Endothelial cell of umbilical vein (primary cell): ENCODE measurements at regions not wholly inside any gene's neighbourhood (a gene's known extent, or its start where the extent isn't known, plus 50 kb on each side); places are given as distances from the start of the nearest gene placed in this dataset.

Experiments
- BruUV-seq: library from RNA; stranded (reverse); fragments of 400-500 nt; replicated peaks from 2 replicates; lab custom pipeline; 2021; lab: Mats Ljungman, UMichigan
- CTCF ChIA-PET: fragments of 300-600, 350-600 bp; sonication (Branson Sonifier 250); formaldehyde crosslinking; loops from one replicate; lab custom pipeline; 2021; ENCODE audit warnings: antibody characterized with exemption, inconsistent platforms; lab: Charles Lee
- POLR2A ChIA-PET: fragments of 300-600, 350-600 bp; sonication (Branson Sonifier 250); formaldehyde crosslinking; loops from one replicate; lab custom pipeline; 2021; ENCODE audit warnings: antibody characterized with exemption, inconsistent platforms; lab: Charles Lee
- DNase-seq: peaks from one replicate; pipeline ENCODE4 v3.0.0-alpha.2; 2011; ENCODE audit warnings: low read depth, low spot score
- FAIRE-seq: peaks from 2 replicates; lab custom pipeline; 2011; peaks lifted over from hg19 to GRCh38; lab: Jason Lieb, UNC
- H2AFZ ChIP-seq: 2 replicates; pipeline ENCODE4 v1.6.0; 2012; ENCODE audit warnings: low read depth, low read length, control low read depth, inconsistent platforms
- H3K27ac ChIP-seq: 2 replicates; pipeline ENCODE4 v1.5.1; 2011; ENCODE audit warnings: low read depth, mild to moderate bottlenecking, control low read depth, low read length, moderate library complexity; ENCODE audit not compliant: insufficient read depth
- H3K27me3 ChIP-seq, 2 experiments: 2 replicates each; pipeline versions ENCODE4 v1.6.0 to v1.6.1; 2011; ENCODE audit warnings: low read length in 2 of 2, mixed read lengths in 1 of 2; ENCODE audit not compliant: control insufficient read depth in 2 of 2, insufficient read depth in 2 of 2
- H3K36me3 ChIP-seq, 2 experiments: 2 replicates in 1 of 2; 3 replicates in 1 of 2; pipeline ENCODE4 v1.5.1; 2011; ENCODE audit warnings: low read length in 2 of 2, mild to moderate bottlenecking in 1 of 2, moderate library complexity in 1 of 2; ENCODE audit not compliant: control insufficient read depth in 2 of 2, insufficient read depth in 2 of 2; ENCODE audit errors: extremely low read depth in 1 of 2
- H3K4me1 ChIP-seq: 3 replicates; pipeline ENCODE4 v1.5.1; 2011; ENCODE audit warnings: mild to moderate bottlenecking, low read length; ENCODE audit not compliant: control insufficient read depth, insufficient read depth; ENCODE audit errors: extremely low read depth
- H3K4me2 ChIP-seq: 2 replicates; pipeline ENCODE4 v1.6.1; 2011; ENCODE audit warnings: low read length, control low read depth, mixed read lengths; ENCODE audit not compliant: insufficient read depth
- H3K4me3 ChIP-seq, 3 experiments: fragments of 200-600 bp in 1 of 3; sonication (generic), shearing (Covaris generic) in 1 of 3; replicated peaks in 1 of 3; 2 replicates each; pipeline ENCODE4 v1.5.1; 2011 to 2016; ENCODE audit warnings: control low read depth in 3 of 3, low read length in 3 of 3, mild to moderate bottlenecking in 2 of 3, inconsistent platforms in 1 of 3, low read depth in 1 of 3, moderate library complexity in 1 of 3; ENCODE audit not compliant: insufficient read depth in 1 of 3
- H3K79me2 ChIP-seq: 2 replicates; pipeline ENCODE4 v1.6.0; 2012; ENCODE audit warnings: low read length, inconsistent platforms; ENCODE audit not compliant: control insufficient read depth, insufficient read depth
- H3K9ac ChIP-seq: replicated peaks from 2 replicates; pipeline ENCODE3; 2011; ENCODE audit warnings: low read length, control low read depth; ENCODE audit not compliant: insufficient read depth; ENCODE audit errors: extremely low read depth
- H3K9me1 ChIP-seq: replicated peaks from 3 replicates; pipeline ENCODE4 v1.6.0; 2011; ENCODE audit warnings: mild to moderate bottlenecking, low read length; ENCODE audit not compliant: control insufficient read depth, insufficient read depth; ENCODE audit errors: extremely low read depth
- H3K9me3 ChIP-seq: replicated peaks from 2 replicates; pipeline ENCODE4 v1.5.1; 2012; ENCODE audit warnings: low read length, inconsistent platforms; ENCODE audit not compliant: control insufficient read depth, insufficient read depth
- H4K20me1 ChIP-seq: replicated peaks from 2 replicates; pipeline ENCODE3; 2011; ENCODE audit warnings: mild to moderate bottlenecking, low read length; ENCODE audit not compliant: control insufficient read depth, insufficient read depth; ENCODE audit errors: extremely low read depth
- EZH2 ChIP-seq: IDR thresholded peaks from 2 replicates; pipeline ENCODE4 v1.6.1; 2012; ENCODE audit warnings: borderline replicate concordance, low read depth, mild to moderate bottlenecking, moderate library complexity, low read length, inconsistent platforms; ENCODE audit not compliant: severe bottlenecking
- FOS ChIP-seq: IDR thresholded peaks from 2 replicates; pipeline ENCODE4 v1.6.1; 2011; ENCODE audit warnings: mild to moderate bottlenecking, low read length, moderate library complexity, borderline replicate concordance; ENCODE audit not compliant: insufficient read depth
- JUN ChIP-seq: IDR thresholded peaks from 2 replicates; pipeline ENCODE4 v1.6.1; 2011; ENCODE audit warnings: borderline replicate concordance, low read depth; ENCODE audit not compliant: insufficient read length, insufficient read depth
- dilution Hi-C: fragments of 300-500 bp; cut with MboI; formaldehyde crosslinking; loops from one replicate; pipeline ENCODE4 v1.15.0; 2019; ENCODE audit warnings: low sequenced_read_pairs; ENCODE audit not compliant: extremely low pct_ligation_motif_present
- intact Hi-C: fragments of 100-400 bp; cut with micrococcal nuclease; formaldehyde crosslinking; loops from one replicate; pipeline ENCODE4 v1.10.0; 2022
- TF ChIP-seq, protein P1 (sequence below), 2 donors: IDR thresholded peaks; 1 replicate in 1 of 2; 2 replicates in 1 of 2; pipeline ENCODE4 v1.5.1; 2011; ENCODE audit warnings: low read length in 2 of 2, mild to moderate bottlenecking in 2 of 2, moderate library complexity in 2 of 2, control low read depth in 1 of 2, inconsistent platforms in 1 of 2, low read depth in 1 of 2; ENCODE audit not compliant: insufficient read depth in 1 of 2; ENCODE audit errors: extremely low read depth in 1 of 2

DNA sequence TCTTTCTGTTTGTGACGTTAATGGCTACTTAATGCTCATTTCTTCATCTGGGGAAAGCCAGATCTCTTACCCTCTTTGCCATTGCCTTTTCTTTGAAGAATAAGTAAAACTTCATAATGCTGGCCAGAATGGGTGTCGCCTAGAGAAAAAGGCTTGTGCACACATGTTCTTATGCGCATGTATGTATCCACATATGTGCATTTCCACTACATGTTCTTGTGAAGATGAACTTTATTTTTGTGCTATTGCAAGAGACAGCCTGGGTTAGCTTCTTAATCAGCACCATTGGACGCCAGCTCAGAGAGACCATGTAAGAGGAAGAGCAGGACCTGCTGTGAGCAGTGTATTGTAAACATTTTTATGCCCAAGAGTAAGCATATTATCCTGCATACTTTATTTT lies 178.7 kb downstream of the SPRY1 start:
- dilution Hi-C loops, result no loop called here
- Histone ChIP-seq H3K9ac (no peak overlapping the region), H3K4me3 (no peak overlapping the region), H3K27ac (no peak overlapping the region), H3K4me2 (no peak overlapping the region), H3K9me1 (no peaks in the 10 kb centered on the region), H3K79me2 (no peaks in the 10 kb centered on the region), H4K20me1 (no peaks in the 10 kb centered on the region), H3K27me3 (peaks cover 6 to 15% of the 10 kb centered on the region in 2 experiments), H3K4me1 (no peaks in the 10 kb centered on the region), H3K36me3 (no peaks in the 10 kb centered on the region), H3K9me3 (no peaks in the 10 kb centered on the region), H2AFZ (no peak overlapping the region)
- TF ChIP-seq FOS, result no peak
- no peak for TF ChIP-seq EZH2
- BruUV-seq, result no TSS peak
- CTCF ChIA-PET, result interaction anchor here (3.2 kb wide), 1 partner anchor 10 kb away, joined by 16 read pairs; no protein-coding TSS in a partner anchor
- POLR2A ChIA-PET, result no interaction called here
- no peak for FAIRE-seq
- DNase-seq, result no peak
- intact Hi-C loops, result no loop called here

DNA sequence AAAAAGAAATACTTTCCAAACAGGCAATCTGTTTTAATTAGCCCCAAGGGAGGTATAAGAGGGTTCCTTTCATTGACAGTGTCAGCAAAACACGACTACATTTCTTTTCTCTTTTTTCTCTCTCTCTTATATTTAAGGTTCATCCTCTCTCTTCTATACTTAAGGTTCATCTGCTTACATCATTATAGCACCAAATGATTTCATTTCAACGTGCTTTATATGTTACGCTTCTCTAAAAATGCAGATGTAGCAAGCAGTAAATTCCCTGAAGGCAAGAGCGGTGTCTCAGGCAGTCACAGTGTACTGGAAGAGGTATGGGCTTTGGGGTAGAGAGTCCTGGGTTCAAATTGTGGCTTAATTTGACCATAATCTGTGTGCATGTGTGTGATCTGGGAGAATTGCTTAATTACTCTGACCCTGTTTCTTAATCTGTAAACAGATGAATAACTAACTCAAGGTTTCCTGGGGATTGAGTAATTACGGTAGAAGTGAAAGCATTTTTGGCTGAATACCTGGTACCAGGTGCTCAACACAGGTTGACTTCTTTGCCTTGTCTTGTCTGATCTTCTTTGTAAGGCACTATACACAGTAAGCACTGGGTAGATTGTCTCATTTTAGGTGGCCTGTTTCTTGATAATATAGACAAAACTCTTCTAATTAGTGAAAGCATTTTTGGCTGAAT lies 180.8 kb downstream of the SPRY1 start:
- Histone ChIP-seq H3K9me3 (no peaks in the 10 kb centered on the region), H3K9ac (no peak overlapping the region), H3K27ac (no peak overlapping the region), H3K9me1 (no peaks in the 10 kb centered on the region), H3K4me3 (no peak overlapping the region), H4K20me1 (no peaks in the 10 kb centered on the region), H3K79me2 (no peaks in the 10 kb centered on the region), H3K27me3 (peaks cover 6 to 15% of the 10 kb centered on the region in 2 experiments), H3K4me2 (no peak overlapping the region), H3K4me1 (no peaks in the 10 kb centered on the region), H2AFZ (no peak overlapping the region), H3K36me3 (no peaks in the 10 kb centered on the region)
- TF ChIP-seq, protein P1, sequence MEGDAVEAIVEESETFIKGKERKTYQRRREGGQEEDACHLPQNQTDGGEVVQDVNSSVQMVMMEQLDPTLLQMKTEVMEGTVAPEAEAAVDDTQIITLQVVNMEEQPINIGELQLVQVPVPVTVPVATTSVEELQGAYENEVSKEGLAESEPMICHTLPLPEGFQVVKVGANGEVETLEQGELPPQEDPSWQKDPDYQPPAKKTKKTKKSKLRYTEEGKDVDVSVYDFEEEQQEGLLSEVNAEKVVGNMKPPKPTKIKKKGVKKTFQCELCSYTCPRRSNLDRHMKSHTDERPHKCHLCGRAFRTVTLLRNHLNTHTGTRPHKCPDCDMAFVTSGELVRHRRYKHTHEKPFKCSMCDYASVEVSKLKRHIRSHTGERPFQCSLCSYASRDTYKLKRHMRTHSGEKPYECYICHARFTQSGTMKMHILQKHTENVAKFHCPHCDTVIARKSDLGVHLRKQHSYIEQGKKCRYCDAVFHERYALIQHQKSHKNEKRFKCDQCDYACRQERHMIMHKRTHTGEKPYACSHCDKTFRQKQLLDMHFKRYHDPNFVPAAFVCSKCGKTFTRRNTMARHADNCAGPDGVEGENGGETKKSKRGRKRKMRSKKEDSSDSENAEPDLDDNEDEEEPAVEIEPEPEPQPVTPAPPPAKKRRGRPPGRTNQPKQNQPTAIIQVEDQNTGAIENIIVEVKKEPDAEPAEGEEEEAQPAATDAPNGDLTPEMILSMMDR (IDR thresholded peaks at IDR 0.05; ENCODE audit: extremely low read depth in 1 of 2, insufficient read depth in 1 of 2, low read depth in 1 of 2, low read length in 2 of 2), result no peak
- TF ChIP-seq JUN (no peak), EZH2 (no peak)
- dilution Hi-C loops (no loop called here), intact Hi-C loops (no loop called here)
- no peak for DNase-seq
- no TSS peak for BruUV-seq
- ChIA-PET CTCF (no interaction called here), POLR2A (no interaction called here)
- no peak for FAIRE-seq
